H1 (cell line): ENCODE measurements at regions not wholly inside any gene's neighbourhood (a gene's known extent, or its start where the extent isn't known, plus 50 kb on each side); places are given as distances from the start of the nearest gene placed in this dataset.

Source experiments
- CTCF ChIA-PET: fragments of 300-600 bp; sonication (Branson Sonifier 250); formaldehyde crosslinking; loops from one replicate; lab custom pipeline; 2021; ENCODE audit not compliant: partially characterized antibody; lab: Charles Lee
- POLR2A ChIA-PET: fragments of 300-600 bp; sonication (Branson Sonifier 250); formaldehyde crosslinking; loops from one replicate; lab custom pipeline; 2021; ENCODE audit warnings: inconsistent platforms; ENCODE audit not compliant: partially characterized antibody; lab: Charles Lee
- DNase-seq, 2 experiments: peaks; one replicate each; pipeline versions ENCODE4 v3.0.0 to v3.0.0-alpha.2; 2010 to 2022; ENCODE audit warnings: low spot score in 2 of 2, low read depth in 1 of 2, mixed read lengths in 1 of 2
- FAIRE-seq: peaks from 2 replicates; lab custom pipeline; 2011; peaks lifted over from hg19 to GRCh38; lab: Jason Lieb, UNC
- H2AFZ ChIP-seq: 2 replicates; pipeline ENCODE4 v1.8.1; 2012; ENCODE audit warnings: low read length, inconsistent platforms
- H2AK5ac ChIP-seq: 2 replicates; pipeline ENCODE4 v1.6.1; 2013; ENCODE audit warnings: low read depth, low read length
- H2BK120ac ChIP-seq: replicated peaks from 2 replicates; pipeline ENCODE3; 2013; ENCODE audit warnings: low read depth, low read length, inconsistent platforms
- H2BK12ac ChIP-seq: 2 replicates; pipeline ENCODE4 v1.6.1; 2013; ENCODE audit warnings: low read depth, low read length
- H2BK15ac ChIP-seq: 2 replicates; pipeline ENCODE4 v1.6.1; 2013; ENCODE audit warnings: low read length
- H2BK20ac ChIP-seq: 2 replicates; pipeline ENCODE4 v1.6.1; 2013; ENCODE audit warnings: low read length
- H2BK5ac ChIP-seq: 2 replicates; pipeline ENCODE4 v1.6.1; 2013; ENCODE audit warnings: low read depth, low read length
- H3K14ac ChIP-seq: 2 replicates; pipeline ENCODE4 v1.6.1; 2013; ENCODE audit warnings: inconsistent platforms; ENCODE audit not compliant: insufficient read length
- H3K18ac ChIP-seq: 2 replicates; pipeline ENCODE4 v1.6.1; 2013; ENCODE audit warnings: low read length; ENCODE audit errors: extremely low read depth
- H3K23ac ChIP-seq: 2 replicates; pipeline ENCODE4 v1.6.1; 2013; ENCODE audit warnings: inconsistent platforms; ENCODE audit not compliant: insufficient read length
- H3K23me2 ChIP-seq: 2 replicates; pipeline ENCODE4 v1.6.1; 2013; ENCODE audit warnings: low read depth, low read length
- H3K27ac ChIP-seq: 2 replicates; pipeline ENCODE4 v1.6.1; 2011; ENCODE audit warnings: low read depth, low read length, inconsistent platforms
- H3K27me3 ChIP-seq, 4 experiments: replicated peaks in 1 of 4; 1 replicate in 1 of 4; 2 replicates in 3 of 4; pipeline versions ENCODE4 v1.6.1 to v1.8.1; 2011 to 2013; ENCODE audit warnings: low read length in 3 of 4, mild to moderate bottlenecking in 3 of 4, inconsistent platforms in 2 of 4, mixed read lengths in 2 of 4, moderate library complexity in 1 of 4; ENCODE audit not compliant: control insufficient read depth in 3 of 4, insufficient read depth in 3 of 4; ENCODE audit errors: extremely low read depth in 1 of 4
- H3K36me3 ChIP-seq, 4 experiments: 2 replicates each; pipeline versions ENCODE4 v1.6.1 to v1.8.1; 2011 to 2013; ENCODE audit warnings: mild to moderate bottlenecking in 4 of 4, low read length in 3 of 4, moderate library complexity in 2 of 4, control low read depth in 1 of 4, inconsistent platforms in 1 of 4; ENCODE audit not compliant: insufficient read depth in 4 of 4, control insufficient read depth in 2 of 4
- H3K4ac ChIP-seq: replicated peaks from 2 replicates; pipeline ENCODE3; 2013; ENCODE audit warnings: low read length, low read depth, mixed read lengths, inconsistent platforms; ENCODE audit not compliant: insufficient read length
- H3K4me1 ChIP-seq, 4 experiments: replicated peaks in 1 of 4; 1 replicate in 1 of 4; 2 replicates in 3 of 4; pipeline versions ENCODE4 v1.6.1 to v1.8.1; 2011 to 2013; ENCODE audit warnings: low read length in 3 of 4, inconsistent platforms in 2 of 4, mixed read lengths in 1 of 4; ENCODE audit not compliant: insufficient read depth in 4 of 4, control insufficient read depth in 3 of 4
- H3K4me2 ChIP-seq, 2 experiments: 2 replicates each; pipeline versions ENCODE4 v1.6.1 to v1.8.1; 2011 to 2013; ENCODE audit warnings: low read depth in 2 of 2, low read length in 2 of 2, control low read depth in 1 of 2, inconsistent platforms in 1 of 2, mild to moderate bottlenecking in 1 of 2; ENCODE audit not compliant: insufficient read depth in 1 of 2
- H3K4me3 ChIP-seq, 4 experiments: fragments of 200-600, 300-600 bp in 1 of 4; sonication (generic), shearing (Covaris generic), sonication (Bioruptor Twin) in 1 of 4; 2 replicates each; pipeline versions ENCODE4 v1.5.1 to v1.8.1; 2011 to 2016; ENCODE audit warnings: low read length in 4 of 4, low read depth in 3 of 4, control low read depth in 2 of 4, inconsistent platforms in 2 of 4, mild to moderate bottlenecking in 2 of 4, mixed read lengths in 1 of 4, moderate library complexity in 1 of 4; ENCODE audit not compliant: insufficient read depth in 2 of 4; ENCODE audit errors: extremely low read depth in 1 of 4
- H3K56ac ChIP-seq: replicated peaks from 2 replicates; pipeline ENCODE3; 2013; ENCODE audit warnings: low read depth, mild to moderate bottlenecking, mixed read lengths, low read length, inconsistent platforms; ENCODE audit not compliant: insufficient read length
- H3K79me1 ChIP-seq: 2 replicates; pipeline ENCODE4 v1.6.1; 2013; ENCODE audit warnings: low read depth, low read length, control low read depth
- H3K79me2 ChIP-seq, 2 experiments: 2 replicates each; pipeline versions ENCODE4 v1.6.1 to v1.8.1; 2012 to 2013; ENCODE audit warnings: low read length in 2 of 2, mild to moderate bottlenecking in 2 of 2, inconsistent platforms in 1 of 2; ENCODE audit not compliant: insufficient read depth in 2 of 2, control insufficient read depth in 1 of 2
- H3K9ac ChIP-seq, 4 experiments: replicated peaks in 1 of 4; 1 replicate in 1 of 4; 2 replicates in 3 of 4; pipeline versions ENCODE4 v1.6.1 to v1.8.1; 2011 to 2013; ENCODE audit warnings: low read depth in 3 of 4, low read length in 3 of 4, control low read depth in 2 of 4, mild to moderate bottlenecking in 2 of 4, moderate library complexity in 2 of 4, inconsistent platforms in 1 of 4; ENCODE audit errors: extremely low read depth in 1 of 4
- H3K9me3 ChIP-seq, 2 experiments: 2 replicates each; pipeline versions ENCODE4 v1.6.1 to v1.8.1; 2012 to 2013; ENCODE audit warnings: mild to moderate bottlenecking in 2 of 2, moderate library complexity in 2 of 2, control low read depth in 1 of 2, inconsistent platforms in 1 of 2, low read depth in 1 of 2, low read length in 1 of 2, mixed read lengths in 1 of 2; ENCODE audit not compliant: insufficient read depth in 2 of 2
- H4K20me1 ChIP-seq, 2 experiments: replicated peaks in 1 of 2; 2 replicates each; pipeline versions ENCODE3 to v1.8.1; 2011 to 2013; ENCODE audit warnings: inconsistent platforms in 2 of 2, low read length in 2 of 2, mild to moderate bottlenecking in 1 of 2; ENCODE audit not compliant: insufficient read depth in 2 of 2, control insufficient read depth in 1 of 2
- H4K5ac ChIP-seq: 2 replicates; pipeline ENCODE4 v1.6.1; 2013; ENCODE audit warnings: low read length, low read depth, mixed read lengths, inconsistent platforms; ENCODE audit not compliant: insufficient read length
- H4K8ac ChIP-seq: 2 replicates; pipeline ENCODE4 v1.8.0; 2013; ENCODE audit warnings: mild to moderate bottlenecking, moderate library complexity, low read length, inconsistent platforms; ENCODE audit not compliant: insufficient read depth; ENCODE audit errors: extremely low read depth
- H4K91ac ChIP-seq: replicated peaks from 2 replicates; pipeline ENCODE3; 2013; ENCODE audit warnings: low read length, mixed read lengths, inconsistent platforms; ENCODE audit not compliant: insufficient read length
- SAP30 ChIP-seq: fragments of 300-600 bp; sonication (generic); IDR thresholded peaks from 2 replicates; pipeline ENCODE4 v1.7.1; 2012; ENCODE audit warnings: low read length, moderate library complexity, mild to moderate bottlenecking, inconsistent platforms; ENCODE audit not compliant: insufficient read depth, insufficient replicate concordance
- WGBS, 2 experiments: shearing (Covaris generic) in 1 of 2; methylation state at CpG; one replicate each; pipeline versions ENCODE4 v1.1.6 to v1.1.7; 2013 to 2015; ENCODE audit warnings: low lambda C conversion rate in 2 of 2, mixed read lengths in 2 of 2, inconsistent platforms in 1 of 2, low coverage in 1 of 2, missing lambda C conversion rate in 1 of 2; ENCODE audit not compliant: insufficient replicate concordance in 2 of 2, insufficient coverage in 1 of 2, insufficient read length in 1 of 2; ENCODE audit errors: extremely low coverage in 1 of 2, missing lambda C conversion rate in 1 of 2; 5-methylcytosine and 5-hydroxymethylcytosine counted together

DNA sequence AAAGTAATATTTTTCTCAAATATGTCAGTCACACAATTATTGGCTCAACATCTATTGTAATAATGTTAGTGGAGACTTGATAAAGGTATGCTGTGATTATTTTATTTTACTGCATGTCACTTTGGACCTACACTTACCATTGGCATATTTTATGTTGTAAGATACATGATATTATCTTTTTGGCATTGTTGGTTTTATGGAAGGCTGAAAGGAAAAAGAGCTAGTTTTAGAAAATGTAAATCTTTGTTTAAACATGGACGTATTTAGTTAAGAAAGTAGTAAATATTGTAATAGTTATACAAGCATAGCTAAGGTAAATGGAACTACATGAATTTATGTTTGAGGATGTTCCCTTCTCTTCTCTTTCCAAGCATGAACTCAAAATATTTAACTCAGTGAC is 1399.3 kb downstream of the STIM2 start:
- Histone ChIP-seq H2BK15ac (no peak overlapping the region), H3K27me3 (no peaks in the 10 kb centered on the region), H3K14ac (no peak overlapping the region), H3K36me3 (no peaks in the 10 kb centered on the region), H3K56ac (no peak overlapping the region), H3K4me2 (no peak overlapping the region), H3K4me3 (no peak overlapping the region), H2BK5ac (no peak overlapping the region), H2BK20ac (no peak overlapping the region), H4K20me1 (no peaks in the 10 kb centered on the region), H3K9me3 (no peaks in the 10 kb centered on the region), H3K18ac (no peak overlapping the region), H4K8ac (no peak overlapping the region), H2AFZ (no peak overlapping the region), H3K9ac (no peak overlapping the region), H2BK12ac (no peak overlapping the region), H3K79me1 (no peaks in the 10 kb centered on the region), H3K79me2 (no peaks in the 10 kb centered on the region), H2AK5ac (no peak overlapping the region), H3K4me1 (no peaks in the 10 kb centered on the region), H3K23me2 (no peaks in the 10 kb centered on the region), H3K4ac (no peak overlapping the region), H2BK120ac (no peak overlapping the region), H3K23ac (no peak overlapping the region), H3K27ac (no peak overlapping the region), H4K91ac (no peak overlapping the region), H4K5ac (no peak overlapping the region)
- WGBS, 2 experiments: 100% methylated on average over 1 of the region's 1 CpG
- FAIRE-seq (no peak), DNase-seq (no peak)
- POLR2A ChIA-PET: no interaction called here
- CTCF ChIA-PET: no interaction called here
- no peak for TF ChIP-seq SAP30
